Fibroblast of the aortic adventitia (primary cell): ENCODE measurements at regions not wholly inside any gene's neighbourhood (a gene's known extent, or its start where the extent isn't known, plus 50 kb on each side); places are given as distances from the start of the nearest gene placed in this dataset.

Experiments used
- DNase-seq: peaks from one replicate; pipeline ENCODE4 v3.0.0-alpha.2; 2010; ENCODE audit warnings: low read depth
- H3K4me3 ChIP-seq: 2 replicates; pipeline ENCODE4 v1.5.1; 2011; ENCODE audit warnings: low read depth, mild to moderate bottlenecking, control low read depth, low read length, moderate library complexity
- CTCF ChIP-seq: IDR thresholded peaks from 2 replicates; pipeline ENCODE4 v1.5.1; 2011; ENCODE audit warnings: mild to moderate bottlenecking, low read length, control low read depth, inconsistent platforms; ENCODE audit not compliant: insufficient read depth

DNA sequence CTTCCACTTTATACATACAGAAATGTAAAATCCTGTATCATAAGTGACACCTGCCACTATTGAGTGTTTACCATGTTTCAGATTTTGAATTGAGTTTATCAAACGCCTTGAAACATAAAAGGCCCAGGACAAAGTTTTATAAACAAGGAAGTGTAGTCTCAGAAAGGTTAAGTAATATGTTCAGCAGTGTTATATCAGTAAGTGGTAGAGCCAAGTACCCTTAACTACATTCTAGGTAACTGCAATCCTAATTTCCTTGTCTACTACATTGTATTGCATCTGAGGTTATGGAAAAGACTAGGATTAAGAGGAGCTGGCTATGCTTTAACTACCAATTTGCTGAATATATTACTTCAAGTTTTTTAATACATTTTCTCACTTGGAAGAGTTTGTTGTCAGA is 641.6 kb downstream of the LRRC70 start:
- H3K4me3 ChIP-seq = no peak overlapping the region
- no peak for TF ChIP-seq CTCF
- no peak for DNase-seq

- TF ChIP-seq CTCF = no peak
- DNase-seq = no peak
- no peak overlapping the region for H3K4me3 ChIP-seq
Observed at GRCh38 chr5:63217422-63217821, 638.8 kb downstream of the LRRC70 start.

- no peak for TF ChIP-seq CTCF
- DNase-seq = no peak
- no peak overlapping the region for H3K4me3 ChIP-seq
Observed at GRCh38 chr5:63213256-63213655, 634.6 kb downstream of the LRRC70 start.

DNA sequence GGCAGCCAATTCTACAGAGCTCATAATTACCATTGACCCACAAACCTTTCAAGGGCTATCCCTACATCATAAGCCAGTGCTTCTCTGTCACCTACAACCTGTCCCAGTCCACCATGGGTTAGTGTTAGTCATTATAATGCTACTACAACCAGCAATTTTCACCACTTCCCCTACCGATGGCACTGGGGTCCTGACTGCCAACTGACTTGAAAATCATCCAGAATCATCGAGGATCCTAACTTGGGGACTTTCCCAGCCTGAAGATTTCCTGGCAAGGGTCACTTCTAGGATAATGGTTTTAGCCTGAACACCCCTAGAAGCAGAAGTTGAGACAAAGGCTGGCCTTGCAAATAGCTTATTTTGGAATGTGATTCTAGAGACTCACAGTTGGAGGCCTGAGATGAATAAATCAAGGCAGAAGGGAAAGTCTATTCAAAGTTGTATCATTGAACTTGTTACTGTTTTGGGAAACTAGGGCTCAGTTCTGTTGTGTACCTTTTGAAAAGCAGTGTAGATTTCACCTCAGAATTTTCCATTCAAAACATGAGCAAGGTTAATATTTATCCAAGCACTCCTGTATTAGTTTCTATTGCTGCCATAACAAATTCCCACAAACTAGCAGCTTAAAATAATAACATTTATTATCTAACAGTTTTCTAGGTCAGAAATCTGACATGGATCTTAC is 633.0 kb downstream of the LRRC70 start:
- no peak for DNase-seq
- H3K4me3 ChIP-seq = no peak overlapping the region
- TF ChIP-seq CTCF = no peak

DNA sequence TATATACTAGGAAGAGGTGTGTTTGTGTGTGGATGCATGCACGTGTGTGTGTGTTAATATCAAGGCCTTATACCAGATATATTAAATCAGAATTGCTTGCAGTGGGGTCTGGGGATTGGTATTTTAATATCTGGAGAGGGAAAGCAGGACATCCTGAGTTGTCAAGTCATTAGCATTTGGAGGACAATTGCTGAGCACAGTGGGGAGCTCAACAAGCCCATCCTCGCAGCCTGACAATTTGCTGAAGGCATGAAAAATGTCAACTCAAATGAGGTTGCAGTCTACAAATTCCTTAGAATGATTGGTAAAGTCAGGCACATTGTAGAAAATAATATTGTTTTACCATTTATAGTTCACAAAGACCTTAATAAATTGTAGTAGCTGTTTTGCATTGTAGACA is 627.4 kb downstream of the LRRC70 start:
- H3K4me3 ChIP-seq = no peak overlapping the region
- TF ChIP-seq CTCF = no peak
- no peak for DNase-seq

DNA sequence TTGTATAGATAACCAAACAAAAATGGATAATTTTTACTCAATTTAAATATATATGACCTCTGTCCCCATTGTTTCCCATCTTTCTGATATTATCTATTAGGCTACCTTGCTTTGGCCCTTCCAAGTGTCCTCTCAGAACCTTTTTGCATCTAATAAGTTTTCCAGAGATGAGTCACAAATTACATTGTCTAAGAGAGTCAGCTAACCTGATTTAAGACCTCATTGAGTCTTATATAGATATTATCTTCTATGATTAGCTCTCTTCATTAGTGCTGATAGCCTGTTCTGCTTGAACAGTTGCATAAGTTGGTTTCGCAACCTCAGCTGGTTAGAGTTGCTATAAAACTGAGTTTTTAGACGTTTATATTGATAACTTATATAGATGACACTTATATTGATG is 623.1 kb downstream of the LRRC70 start:
- no peak for DNase-seq
- no peak overlapping the region for H3K4me3 ChIP-seq

More for the DNA sequence above, 623.1 kb downstream of the LRRC70 start:
- TF ChIP-seq CTCF = no peak
